ENCODE measurements at regions not wholly inside any gene's neighbourhood (a gene's known extent, or its start where the extent isn't known, plus 50 kb on each side); places are given as distances from the start of the nearest gene placed in this dataset.

- intact Hi-C loops (cut with DNase I), result no loop called here
- TF ChIP-seq, protein P1, sequence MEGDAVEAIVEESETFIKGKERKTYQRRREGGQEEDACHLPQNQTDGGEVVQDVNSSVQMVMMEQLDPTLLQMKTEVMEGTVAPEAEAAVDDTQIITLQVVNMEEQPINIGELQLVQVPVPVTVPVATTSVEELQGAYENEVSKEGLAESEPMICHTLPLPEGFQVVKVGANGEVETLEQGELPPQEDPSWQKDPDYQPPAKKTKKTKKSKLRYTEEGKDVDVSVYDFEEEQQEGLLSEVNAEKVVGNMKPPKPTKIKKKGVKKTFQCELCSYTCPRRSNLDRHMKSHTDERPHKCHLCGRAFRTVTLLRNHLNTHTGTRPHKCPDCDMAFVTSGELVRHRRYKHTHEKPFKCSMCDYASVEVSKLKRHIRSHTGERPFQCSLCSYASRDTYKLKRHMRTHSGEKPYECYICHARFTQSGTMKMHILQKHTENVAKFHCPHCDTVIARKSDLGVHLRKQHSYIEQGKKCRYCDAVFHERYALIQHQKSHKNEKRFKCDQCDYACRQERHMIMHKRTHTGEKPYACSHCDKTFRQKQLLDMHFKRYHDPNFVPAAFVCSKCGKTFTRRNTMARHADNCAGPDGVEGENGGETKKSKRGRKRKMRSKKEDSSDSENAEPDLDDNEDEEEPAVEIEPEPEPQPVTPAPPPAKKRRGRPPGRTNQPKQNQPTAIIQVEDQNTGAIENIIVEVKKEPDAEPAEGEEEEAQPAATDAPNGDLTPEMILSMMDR (IDR thresholded peaks at IDR 0.05), result no peak
Observed at GRCh38 chr2:48854681-48855080, 99.2 kb upstream of the LHCGR start.

GRCh38 chr2:48852938-48853337 lies 97.4 kb upstream of the LHCGR start:
- Histone ChIP-seq H3K36me3 (no peaks in the 10 kb centered on the region), H3K9me3 (no peaks in the 10 kb centered on the region), H3K4me3 (no peak overlapping the region), H3K27me3 (no peaks in the 10 kb centered on the region), H3K4me1 (no peaks in the 10 kb centered on the region), H3K27ac (no peak overlapping the region)
- no peak for DNase-seq
- TF ChIP-seq, protein P1 (IDR thresholded peaks at IDR 0.05), result no peak
- intact Hi-C loops (cut with DNase I), result no loop called here
- ATAC-seq, result no peak

More at GRCh38 chr2:48854681-48855080, 99.2 kb upstream of the LHCGR start:
- Histone ChIP-seq H3K27me3 (no peaks in the 10 kb centered on the region), H3K4me3 (no peak overlapping the region), H3K9me3 (no peaks in the 10 kb centered on the region), H3K27ac (no peak overlapping the region), H3K36me3 (no peaks in the 10 kb centered on the region), H3K4me1 (no peaks in the 10 kb centered on the region)
- ATAC-seq (no peak), DNase-seq (no peak)

- TF ChIP-seq, protein P1 (IDR thresholded peaks at IDR 0.05), result no peak
- Histone ChIP-seq H3K36me3 (no peaks in the 10 kb centered on the region), H3K9me3 (no peaks in the 10 kb centered on the region), H3K27ac (no peak overlapping the region), H3K4me1 (no peaks in the 10 kb centered on the region), H3K4me3 (no peak overlapping the region), H3K27me3 (no peaks in the 10 kb centered on the region)
- intact Hi-C loops (cut with DNase I), result no loop called here
- ATAC-seq (no peak), DNase-seq (no peak)
Observed at GRCh38 chr2:48851161-48851560, 95.6 kb upstream of the LHCGR start.

- no peak for ATAC-seq
Observed at GRCh38 chr2:48849770-48850169, 94.2 kb upstream of the LHCGR start.

DNA sequence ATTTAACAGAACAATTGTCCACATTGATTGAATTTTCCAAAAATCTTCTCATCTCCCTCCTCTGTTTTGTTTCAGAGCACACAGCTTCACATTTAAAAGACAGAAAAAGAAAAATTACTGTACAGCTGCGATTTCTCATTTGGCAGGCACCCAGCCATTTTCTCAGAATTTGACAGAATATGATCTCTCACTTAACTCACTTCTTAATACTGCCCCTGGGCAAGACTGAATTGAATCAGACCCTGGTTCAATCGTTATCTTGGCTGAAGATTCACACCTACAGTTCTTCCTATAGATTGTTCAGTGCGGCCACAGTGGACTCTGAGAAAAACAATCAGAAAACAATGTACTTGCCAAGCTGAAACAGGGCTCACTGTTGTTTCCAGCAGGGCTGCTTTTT lies 90.2 kb upstream of the LHCGR start:
- ATAC-seq, result no peak

More at GRCh38 chr2:48849770-48850169, 94.2 kb upstream of the LHCGR start:
- no peak for DNase-seq
- Histone ChIP-seq H3K4me1 (no peaks in the 10 kb centered on the region), H3K9me3 (no peaks in the 10 kb centered on the region), H3K27ac (no peak overlapping the region), H3K36me3 (no peaks in the 10 kb centered on the region), H3K27me3 (no peaks in the 10 kb centered on the region), H3K4me3 (no peak overlapping the region)
- TF ChIP-seq, protein P1 (IDR thresholded peaks at IDR 0.05), result no peak
- intact Hi-C loops (cut with DNase I), result no loop called here

More for the DNA sequence above, 90.2 kb upstream of the LHCGR start:
- TF ChIP-seq, protein P1 (IDR thresholded peaks at IDR 0.05), result no peak
- DNase-seq, result no peak
- no peaks in the 10 kb centered on the region for H3K27me3 ChIP-seq
- H3K36me3 ChIP-seq, result no peaks in the 10 kb centered on the region
- no peaks in the 10 kb centered on the region for H3K9me3 ChIP-seq
- no peak overlapping the region for H3K27ac ChIP-seq
- no peak overlapping the region for H3K4me3 ChIP-seq
- intact Hi-C loops (cut with DNase I), result no loop called here
- no peaks in the 10 kb centered on the region for H3K4me1 ChIP-seq

Data from upper lobe of right lung (tissue), 1 donor.